ENCODE measurements at regions not wholly inside any gene's neighbourhood (a gene's known extent, or its start where the extent isn't known, plus 50 kb on each side); places are given as distances from the start of the nearest gene placed in this dataset.

DNA sequence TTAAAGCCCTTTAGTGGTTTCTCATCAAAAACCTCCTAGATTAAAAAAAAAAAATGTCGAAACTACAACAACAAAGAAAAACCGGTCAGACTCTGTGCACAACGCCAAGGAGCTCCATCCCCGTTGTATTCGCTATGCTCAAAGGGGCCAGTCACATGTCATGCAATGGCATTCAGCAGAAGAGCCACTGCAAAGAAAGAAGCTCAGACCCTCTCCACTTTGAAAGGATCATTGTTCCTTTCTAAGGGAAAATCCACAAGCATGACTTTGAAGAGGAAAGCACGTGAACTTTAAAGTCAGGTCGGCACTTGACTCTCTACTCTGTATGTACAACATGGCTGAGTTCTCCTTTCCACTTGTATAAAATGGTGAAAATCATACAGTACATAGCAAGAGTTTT, 655.6 kb downstream of the ETS1 start:
- H3K36me3 Mint-ChIP-seq (ENCODE audit: unreplicated experiment): no peaks in the 10 kb centered on the region
- no peak for DNase-seq (ENCODE audit: extremely low spot score, unreplicated experiment)
- H3K27me3 Mint-ChIP-seq (ENCODE audit: unreplicated experiment): peaks cover 6% of the 10 kb centered on the region
- no peaks in the 10 kb centered on the region for H3K4me1 Mint-ChIP-seq (ENCODE audit: unreplicated experiment)
- H3K27ac Mint-ChIP-seq (ENCODE audit: unreplicated experiment): no peak overlapping the region
- TF ChIP-seq, protein P1, sequence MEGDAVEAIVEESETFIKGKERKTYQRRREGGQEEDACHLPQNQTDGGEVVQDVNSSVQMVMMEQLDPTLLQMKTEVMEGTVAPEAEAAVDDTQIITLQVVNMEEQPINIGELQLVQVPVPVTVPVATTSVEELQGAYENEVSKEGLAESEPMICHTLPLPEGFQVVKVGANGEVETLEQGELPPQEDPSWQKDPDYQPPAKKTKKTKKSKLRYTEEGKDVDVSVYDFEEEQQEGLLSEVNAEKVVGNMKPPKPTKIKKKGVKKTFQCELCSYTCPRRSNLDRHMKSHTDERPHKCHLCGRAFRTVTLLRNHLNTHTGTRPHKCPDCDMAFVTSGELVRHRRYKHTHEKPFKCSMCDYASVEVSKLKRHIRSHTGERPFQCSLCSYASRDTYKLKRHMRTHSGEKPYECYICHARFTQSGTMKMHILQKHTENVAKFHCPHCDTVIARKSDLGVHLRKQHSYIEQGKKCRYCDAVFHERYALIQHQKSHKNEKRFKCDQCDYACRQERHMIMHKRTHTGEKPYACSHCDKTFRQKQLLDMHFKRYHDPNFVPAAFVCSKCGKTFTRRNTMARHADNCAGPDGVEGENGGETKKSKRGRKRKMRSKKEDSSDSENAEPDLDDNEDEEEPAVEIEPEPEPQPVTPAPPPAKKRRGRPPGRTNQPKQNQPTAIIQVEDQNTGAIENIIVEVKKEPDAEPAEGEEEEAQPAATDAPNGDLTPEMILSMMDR (IDR thresholded peaks at IDR 0.05): no peak
- H3K4me3 Mint-ChIP-seq (ENCODE audit: unreplicated experiment): no peak overlapping the region
- no peaks in the 10 kb centered on the region for H3K9me3 Mint-ChIP-seq (ENCODE audit: unreplicated experiment)

DNA sequence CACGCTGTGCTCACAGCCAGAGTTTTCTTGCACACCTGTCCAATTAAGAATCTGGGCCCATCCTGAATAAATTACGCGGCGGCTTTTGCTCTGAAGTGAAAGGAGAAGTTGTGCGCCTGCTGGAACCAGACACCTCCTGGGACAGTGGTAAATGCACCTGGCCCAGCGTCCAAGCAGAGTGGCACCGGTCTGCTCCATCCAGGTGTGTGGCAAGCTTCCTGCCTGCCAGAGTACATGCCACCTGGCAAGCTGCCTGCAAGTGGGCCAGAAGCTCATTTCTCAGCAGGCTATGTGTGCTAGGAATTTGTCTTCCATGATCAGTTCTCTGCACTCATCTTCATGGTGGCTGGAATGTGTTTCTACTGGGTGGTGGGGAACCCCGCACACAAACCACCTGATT, 660.6 kb downstream of the ETS1 start:
- no peak overlapping the region for H3K27ac Mint-ChIP-seq (ENCODE audit: unreplicated experiment)
- TF ChIP-seq, protein P1 (IDR thresholded peaks at IDR 0.05): no peak
- H3K27me3 Mint-ChIP-seq (ENCODE audit: unreplicated experiment): peaks cover 4% of the 10 kb centered on the region
- H3K9me3 Mint-ChIP-seq (ENCODE audit: unreplicated experiment): no peaks in the 10 kb centered on the region
- no peaks in the 10 kb centered on the region for H3K36me3 Mint-ChIP-seq (ENCODE audit: unreplicated experiment)
- H3K4me3 Mint-ChIP-seq (ENCODE audit: unreplicated experiment): no peak overlapping the region
- peaks cover 17% of the 10 kb centered on the region for H3K4me1 Mint-ChIP-seq (ENCODE audit: unreplicated experiment)
- DNase-seq (ENCODE audit: extremely low spot score, unreplicated experiment): no peak

DNA sequence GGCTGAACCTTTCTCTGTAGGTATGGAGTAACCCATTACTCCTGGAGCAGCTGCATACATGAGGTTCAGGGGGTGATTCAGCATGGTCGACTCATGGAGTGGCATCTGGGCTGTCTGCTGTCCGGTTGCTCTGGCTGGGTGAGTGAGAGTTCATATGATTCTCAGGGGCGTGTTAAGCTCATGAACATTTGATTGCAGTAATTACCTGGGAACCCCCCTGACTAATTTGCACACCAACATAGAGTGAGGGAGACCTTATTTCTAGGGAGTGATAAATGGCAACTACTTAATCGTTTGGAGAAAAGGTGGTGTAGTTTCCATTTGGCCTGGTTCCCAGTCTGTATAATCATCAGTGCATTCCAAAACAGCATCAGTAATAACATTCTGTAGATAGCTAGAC, 661.9 kb downstream of the ETS1 start:
- Mint-ChIP-seq H3K27ac (ENCODE audit: unreplicated experiment) (no peak overlapping the region), H3K36me3 (ENCODE audit: unreplicated experiment) (no peaks in the 10 kb centered on the region), H3K27me3 (ENCODE audit: unreplicated experiment) (no peaks in the 10 kb centered on the region), H3K9me3 (ENCODE audit: unreplicated experiment) (no peaks in the 10 kb centered on the region), H3K4me1 (ENCODE audit: unreplicated experiment) (peaks cover 17% of the 10 kb centered on the region), H3K4me3 (ENCODE audit: unreplicated experiment) (no peak overlapping the region)
- no peak for DNase-seq (ENCODE audit: extremely low spot score, unreplicated experiment)
- TF ChIP-seq, protein P1 (IDR thresholded peaks at IDR 0.05): no peak

DNA sequence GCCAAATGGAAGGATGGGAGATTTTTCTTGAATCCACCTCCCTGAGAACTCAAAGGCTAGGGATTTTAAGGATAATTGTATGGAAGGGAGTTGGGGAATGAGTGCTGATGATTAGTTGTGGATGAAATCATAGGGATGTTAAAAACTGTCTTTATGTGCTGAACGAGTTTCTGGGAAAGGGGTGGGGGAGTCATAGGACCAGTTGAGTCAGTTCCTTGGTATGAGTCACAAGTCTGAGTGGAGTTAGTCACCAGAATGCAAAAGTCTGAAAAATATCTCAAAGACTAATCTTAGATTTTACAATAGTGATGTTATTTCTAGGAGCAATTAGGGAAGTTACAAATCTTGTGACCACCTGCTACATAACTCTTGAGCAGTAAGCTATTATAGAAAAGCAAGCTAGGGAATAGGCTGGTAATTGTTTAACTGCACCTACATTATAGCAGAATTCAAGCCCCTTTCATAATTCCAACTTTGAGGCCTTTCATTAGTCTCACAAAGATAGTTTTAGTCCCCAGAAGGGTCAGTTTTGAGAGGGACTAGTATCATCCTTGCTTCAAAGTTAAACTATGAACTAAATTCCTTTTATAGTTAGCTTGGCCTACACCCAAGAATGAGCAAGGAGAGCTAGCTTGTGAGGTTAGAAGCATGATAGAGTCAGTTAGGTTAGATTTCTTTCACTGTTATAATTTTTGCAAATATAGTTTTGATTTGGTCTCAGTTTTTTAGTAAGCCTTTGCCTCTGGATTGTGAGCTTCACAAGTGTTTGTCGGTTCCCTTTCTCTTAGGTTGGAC, 668.0 kb downstream of the ETS1 start:
- TF ChIP-seq, protein P1 (IDR thresholded peaks at IDR 0.05): no peak
- H3K27me3 Mint-ChIP-seq (ENCODE audit: unreplicated experiment): no peaks in the 10 kb centered on the region
- peaks cover 26% of the 10 kb centered on the region for H3K9me3 Mint-ChIP-seq (ENCODE audit: unreplicated experiment)
- DNase-seq (ENCODE audit: extremely low spot score, unreplicated experiment): no peak
- H3K4me3 Mint-ChIP-seq (ENCODE audit: unreplicated experiment): no peak overlapping the region
- peaks cover 4% of the 10 kb centered on the region for H3K36me3 Mint-ChIP-seq (ENCODE audit: unreplicated experiment)
- peaks cover 12% of the 10 kb centered on the region for H3K4me1 Mint-ChIP-seq (ENCODE audit: unreplicated experiment)
- H3K27ac Mint-ChIP-seq (ENCODE audit: unreplicated experiment): peak overlapping the region; percentile 61

DNA sequence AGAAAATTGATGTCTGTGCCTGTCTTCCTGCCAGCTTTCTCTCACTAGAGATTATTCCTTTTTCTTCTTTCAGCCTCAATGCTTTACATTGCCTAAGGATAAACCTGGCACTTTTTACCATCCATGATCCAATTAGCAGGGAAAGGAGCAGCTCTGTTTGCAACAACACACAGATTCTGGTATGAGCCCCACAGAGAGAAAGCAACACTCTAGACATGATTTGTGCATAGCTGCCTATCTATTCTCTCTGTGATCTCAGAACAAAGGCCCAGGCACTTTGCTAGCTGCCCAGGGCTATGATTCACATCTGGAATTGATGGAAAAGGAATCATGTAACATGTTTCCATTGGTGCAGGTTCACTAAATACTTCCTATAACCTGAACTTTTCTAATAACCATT, 685.0 kb downstream of the ETS1 start:
- H3K27ac Mint-ChIP-seq (ENCODE audit: unreplicated experiment): no peak overlapping the region
- DNase-seq (ENCODE audit: extremely low spot score, unreplicated experiment): no peak
- no peak overlapping the region for H3K4me3 Mint-ChIP-seq (ENCODE audit: unreplicated experiment)
- TF ChIP-seq, protein P1 (IDR thresholded peaks at IDR 0.05): no peak
- no peaks in the 10 kb centered on the region for H3K27me3 Mint-ChIP-seq (ENCODE audit: unreplicated experiment)
- peaks cover 6% of the 10 kb centered on the region for H3K9me3 Mint-ChIP-seq (ENCODE audit: unreplicated experiment)
- peaks cover 5% of the 10 kb centered on the region for H3K4me1 Mint-ChIP-seq (ENCODE audit: unreplicated experiment)
- H3K36me3 Mint-ChIP-seq (ENCODE audit: unreplicated experiment): no peaks in the 10 kb centered on the region

All from osteocyte (in vitro differentiated cells).